GM12878 (cell line): ENCODE measurements at regions not wholly inside any gene's neighbourhood (a gene's known extent, or its start where the extent isn't known, plus 50 kb on each side); places are given as distances from the start of the nearest gene placed in this dataset.

Experiments used
- ATAC-seq: fragments of 200-7000 bp; cut with Tn5 transposase; 3 replicates; pipeline ENCODE4 v1.9.1; 2020; ENCODE audit warnings: mild to moderate bottlenecking, moderate library complexity
- BruUV-seq: library from RNA; stranded (reverse); fragments of 400-500 nt; replicated peaks from 2 replicates; lab custom pipeline; 2021; lab: Mats Ljungman, UMichigan
- CTCF ChIA-PET: fragments of 300-600 bp; sonication (Branson Sonifier 250); formaldehyde crosslinking; extraction: SDS; loops from one replicate; lab custom pipeline; 2021; ENCODE audit warnings: inconsistent platforms; lab: Yijun Ruan, JAX
- POLR2A ChIA-PET: fragments of 350-600 bp; formaldehyde crosslinking; extraction: SDS; loops from one replicate; lab custom pipeline; 2021; ENCODE audit warnings: inconsistent platforms; lab: Charles Lee
- RAD21 ChIA-PET: fragments of 300-600 bp; sonication (Branson Sonifier 250); formaldehyde crosslinking; loops from one replicate; lab custom pipeline; 2023; ENCODE audit warnings: antibody characterized with exemption; ENCODE audit not compliant: unreplicated experiment; lab: Charles Lee
- SMC1A ChIA-PET: fragments of 300-600 bp; sonication (Branson Sonifier 250); formaldehyde crosslinking; loops from one replicate; lab custom pipeline; 2023; ENCODE audit not compliant: unreplicated experiment, uncharacterized antibody; lab: Charles Lee
- DNase-seq: peaks from one replicate; pipeline ENCODE4 v3.0.0-alpha.2; 2011; ENCODE audit warnings: low read depth, low spot score
- FAIRE-seq: peaks from 3 replicates; lab custom pipeline; 2011; peaks lifted over from hg19 to GRCh38; lab: Jason Lieb, UNC
- H2AFZ ChIP-seq: 2 replicates; pipeline ENCODE4 v1.6.0; 2011; ENCODE audit warnings: low read depth, low read length, control low read depth; ENCODE audit not compliant: control insufficient read depth
- H3K27ac ChIP-seq: 2 replicates; pipeline ENCODE4 v1.5.1; 2011; ENCODE audit warnings: control low read depth; ENCODE audit not compliant: control insufficient read depth, insufficient read depth
- H3K27me3 ChIP-seq, 2 experiments: replicated peaks in 1 of 2; 2 replicates each; pipeline versions ENCODE4 v1.6.0 to v1.6.1; 2011; ENCODE audit warnings: low read length in 1 of 2; ENCODE audit not compliant: control insufficient read depth in 2 of 2, insufficient read depth in 2 of 2
- H3K36me3 ChIP-seq, 2 experiments: 2 replicates each; pipeline ENCODE4 v1.5.1; 2011; ENCODE audit warnings: low read length in 1 of 2; ENCODE audit not compliant: control insufficient read depth in 2 of 2, insufficient read depth in 2 of 2
- H3K4me1 ChIP-seq: 2 replicates; pipeline ENCODE4 v1.6.1; 2011; ENCODE audit warnings: mild to moderate bottlenecking, low read length, moderate library complexity, mixed read lengths; ENCODE audit not compliant: control insufficient read depth, insufficient read depth
- H3K4me2 ChIP-seq: 2 replicates; pipeline ENCODE4 v1.6.0; 2011; ENCODE audit warnings: control low read depth; ENCODE audit not compliant: control insufficient read depth, insufficient read depth
- H3K4me3 ChIP-seq: fragments of 200-600 bp; sonication (generic); 2 replicates; pipeline ENCODE4 v1.5.1; 2016
- H3K79me2 ChIP-seq: 2 replicates; pipeline ENCODE4 v1.6.0; 2011; ENCODE audit warnings: low read length; ENCODE audit not compliant: control insufficient read depth, insufficient read depth
- H3K9ac ChIP-seq: 2 replicates; pipeline ENCODE4 v1.8.0; 2011; ENCODE audit warnings: low read length, control low read depth, mixed read lengths; ENCODE audit not compliant: control insufficient read depth, insufficient read depth
- H3K9me3 ChIP-seq: replicated peaks from 3 replicates; pipeline ENCODE4 v1.5.1; 2011; ENCODE audit warnings: mild to moderate bottlenecking, low read length; ENCODE audit not compliant: control insufficient read depth, insufficient read depth
- H4K20me1 ChIP-seq: 2 replicates; pipeline ENCODE4 v1.6.0; 2011; ENCODE audit not compliant: control insufficient read depth, insufficient read depth
- BACH1 ChIP-seq: fragments of 450-650 bp; IDR thresholded peaks from 2 replicates; pipeline ENCODE4 v1.6.1; 2017; ENCODE audit warnings: mild to moderate bottlenecking, borderline replicate concordance
- BHLHE40 ChIP-seq, 2 experiments: fragments of 450-650 bp in 1 of 2; IDR thresholded peaks; 2 replicates each; pipeline ENCODE4 v1.6.1; 2011 to 2017; ENCODE audit warnings: low read depth in 2 of 2, borderline replicate concordance in 1 of 2, improper control_type of control experiment in 1 of 2, low read length in 1 of 2, mild to moderate bottlenecking in 1 of 2
- EED ChIP-seq: sonication (generic); IDR thresholded peaks from 2 replicates; pipeline ENCODE4 v1.6.1; 2016; ENCODE audit warnings: antibody characterized with exemption, low read depth
- ESRRA ChIP-seq: IDR thresholded peaks from 2 replicates; pipeline ENCODE4 v1.6.1; 2012; ENCODE audit warnings: mild to moderate bottlenecking, low read length, improper control_type of control experiment
- IKZF2 ChIP-seq, 2 experiments: fragments of 450-650 bp; IDR thresholded peaks; 2 replicates each; pipeline ENCODE4 v1.6.1; 2017; ENCODE audit warnings: mild to moderate bottlenecking in 2 of 2, moderate library complexity in 2 of 2
- RUNX3 ChIP-seq: IDR thresholded peaks from 2 replicates; pipeline ENCODE4 v1.6.1; 2012; ENCODE audit warnings: low read length, inconsistent platforms
- SIX5 ChIP-seq: IDR thresholded peaks from 2 replicates; pipeline ENCODE4 v1.6.1; 2011; ENCODE audit warnings: mild to moderate bottlenecking, low read depth, low read length, moderate library complexity; ENCODE audit not compliant: severe bottlenecking
- SPI1 ChIP-seq: IDR thresholded peaks from 2 replicates; pipeline ENCODE4 v1.6.1; 2011; ENCODE audit warnings: low read depth, mild to moderate bottlenecking, low read length, moderate library complexity, borderline replicate concordance; ENCODE audit not compliant: insufficient read depth
- ZNF207 ChIP-seq: fragments of 450-650 bp; IDR thresholded peaks from 2 replicates; pipeline ENCODE4 v1.6.1; 2014; ENCODE audit warnings: antibody characterized with exemption, mild to moderate bottlenecking, borderline replicate concordance
- WGBS: methylation state at CpG from one replicate; pipeline ENCODE4 v1.1.6; 2016; ENCODE audit warnings: low lambda C conversion rate; ENCODE audit not compliant: insufficient replicate concordance, insufficient coverage; ENCODE audit errors: missing lambda C conversion rate; 5-methylcytosine and 5-hydroxymethylcytosine counted together
- in situ Hi-C: fragments of 300-500 bp; cut with MboI; formaldehyde crosslinking; loops from 9 replicates; pipeline ENCODE4 v1.14.3; 2018; ENCODE audit warnings: mixed read lengths
- intact Hi-C: fragments of 100-400 bp; cut with micrococcal nuclease; formaldehyde crosslinking; loops from one replicate; pipeline ENCODE4 v1.14.2; 2022; ENCODE audit not compliant: unreplicated experiment
- TF ChIP-seq, protein P1 (sequence below): IDR thresholded peaks from 2 replicates; pipeline ENCODE4 v1.6.1; 2012; ENCODE audit warnings: low read depth, low read length, improper control_type of control experiment
- TF ChIP-seq, protein P2 (sequence below): fragments of 450-650 bp; IDR thresholded peaks from 2 replicates; pipeline ENCODE4 v1.6.1; 2014; ENCODE audit warnings: mild to moderate bottlenecking

DNA sequence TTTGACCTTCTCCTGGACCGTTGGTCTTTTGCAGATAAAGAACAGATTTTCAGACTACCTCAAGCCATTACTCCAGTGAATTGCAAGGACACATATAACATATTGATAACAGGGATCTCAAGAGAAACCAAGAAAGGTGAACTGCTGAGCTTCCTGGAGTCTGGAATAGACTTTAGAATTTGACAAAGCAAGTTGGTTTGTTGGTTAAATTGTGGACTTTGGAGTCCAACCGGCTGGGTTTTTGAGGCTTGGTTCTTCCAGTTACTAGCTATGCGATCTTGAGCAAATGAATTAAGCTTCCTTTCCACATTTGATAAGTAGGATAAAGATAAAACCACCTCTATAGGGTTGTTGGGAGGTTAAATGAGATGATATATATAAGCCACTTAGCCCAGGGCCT lies 233.1 kb downstream of the SHQ1 start (continued):
- TF ChIP-seq, protein P1, sequence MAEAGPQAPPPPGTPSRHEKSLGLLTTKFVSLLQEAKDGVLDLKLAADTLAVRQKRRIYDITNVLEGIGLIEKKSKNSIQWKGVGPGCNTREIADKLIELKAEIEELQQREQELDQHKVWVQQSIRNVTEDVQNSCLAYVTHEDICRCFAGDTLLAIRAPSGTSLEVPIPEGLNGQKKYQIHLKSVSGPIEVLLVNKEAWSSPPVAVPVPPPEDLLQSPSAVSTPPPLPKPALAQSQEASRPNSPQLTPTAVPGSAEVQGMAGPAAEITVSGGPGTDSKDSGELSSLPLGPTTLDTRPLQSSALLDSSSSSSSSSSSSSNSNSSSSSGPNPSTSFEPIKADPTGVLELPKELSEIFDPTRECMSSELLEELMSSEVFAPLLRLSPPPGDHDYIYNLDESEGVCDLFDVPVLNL: no peak
- TF ChIP-seq, protein P2, sequence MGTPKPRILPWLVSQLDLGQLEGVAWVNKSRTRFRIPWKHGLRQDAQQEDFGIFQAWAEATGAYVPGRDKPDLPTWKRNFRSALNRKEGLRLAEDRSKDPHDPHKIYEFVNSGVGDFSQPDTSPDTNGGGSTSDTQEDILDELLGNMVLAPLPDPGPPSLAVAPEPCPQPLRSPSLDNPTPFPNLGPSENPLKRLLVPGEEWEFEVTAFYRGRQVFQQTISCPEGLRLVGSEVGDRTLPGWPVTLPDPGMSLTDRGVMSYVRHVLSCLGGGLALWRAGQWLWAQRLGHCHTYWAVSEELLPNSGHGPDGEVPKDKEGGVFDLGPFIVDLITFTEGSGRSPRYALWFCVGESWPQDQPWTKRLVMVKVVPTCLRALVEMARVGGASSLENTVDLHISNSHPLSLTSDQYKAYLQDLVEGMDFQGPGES: no peak
- TF ChIP-seq ESRRA (no peak), SIX5 (no peak), ZNF207 (no peak), EED (no peak)

DNA sequence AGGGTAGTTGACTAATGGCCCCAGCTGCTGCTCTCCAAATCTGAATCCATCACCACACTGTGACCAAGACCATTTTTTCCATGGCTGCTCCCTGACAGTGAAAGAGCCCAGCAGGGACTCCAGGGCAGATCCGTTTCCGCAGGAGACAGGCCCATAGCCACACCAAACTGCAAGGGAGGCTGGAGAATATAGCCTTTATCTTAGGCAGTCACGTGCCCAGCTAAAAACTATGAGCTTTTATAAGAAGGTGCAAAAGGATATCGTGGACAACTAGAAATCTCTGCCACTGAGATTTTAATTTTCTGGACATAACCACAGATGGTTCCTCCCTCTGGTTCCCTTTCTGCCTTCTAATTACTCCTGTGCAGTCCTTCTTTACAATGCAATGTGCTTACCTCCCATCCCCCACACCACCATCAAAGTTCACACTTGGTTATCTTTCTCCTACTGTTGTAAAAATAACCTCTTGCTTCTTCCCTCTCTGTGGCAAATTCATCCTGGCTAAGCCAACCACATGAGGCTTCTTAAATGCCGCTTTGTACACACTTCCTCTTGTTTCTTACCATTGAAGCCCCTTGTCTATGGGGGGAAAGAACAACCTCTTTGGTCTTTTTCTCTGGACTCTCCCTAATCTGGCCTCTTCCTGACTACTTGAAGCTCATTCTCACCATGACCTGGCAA lies 233.7 kb downstream of the SHQ1 start:
- Histone ChIP-seq H4K20me1 (no peaks in the 10 kb centered on the region), H3K4me1 (peaks cover 5% of the 10 kb centered on the region; the same call in 1 of the 2 replicates), H3K36me3 (no peaks in the 10 kb centered on the region), H3K4me2 (no peak overlapping the region), H3K27me3 (no peaks in the 10 kb centered on the region), H3K79me2 (no peaks in the 10 kb centered on the region), H3K9me3 (no peaks in the 10 kb centered on the region; the same call in 2 of the 3 replicates), H3K27ac (no peak overlapping the region), H3K4me3 (no peak overlapping the region), H3K9ac (no peak overlapping the region), H2AFZ (no peak overlapping the region)
- no peak for ATAC-seq
- ChIA-PET POLR2A (no interaction called here), SMC1A (interaction anchor here (0.7 to 1.3 kb wide), 4 partner anchors 8 to 200 kb away, joined by 3 to 4 read pairs (median 3); no protein-coding TSS in a partner anchor), CTCF (interaction anchor here (1.4 kb wide), 1 partner anchor 28 kb away, joined by 3 read pairs; no protein-coding TSS in a partner anchor), RAD21 (no interaction called here)
- 27% methylated on average over 5 of the region's 5 CpGs for whole genome bisulfite sequencing
- TF ChIP-seq RUNX3: peak; percentile 44
- no peak for TF ChIP-seq BACH1
- peak in 1 of 2 experiments; percentile 14; a peak in 1 of 4 replicates for TF ChIP-seq IKZF2 (IDR thresholded peaks at IDR 0.05)
- TF ChIP-seq BHLHE40 (IDR thresholded peaks at IDR 0.05; ENCODE audit: borderline replicate concordance in 1 of 2, low read depth in 2 of 2, low read length in 1 of 2): 0 out of 4 replicates have a peak, but pooled peaks of 1 of the 2 experiments have one; percentile 6
- TF ChIP-seq SPI1: peak; percentile 37; the same call in 1 of the 2 replicates
- peak; percentile 52 for FAIRE-seq
- intact Hi-C loops: no loop called here
- DNase-seq: no peak
- BruUV-seq: no TSS peak
- in situ Hi-C loops: no loop called here
